Mucosa of descending colon (tissue), 3 donors: ENCODE measurements at regions not wholly inside any gene's neighbourhood (a gene's known extent, or its start where the extent isn't known, plus 50 kb on each side); places are given as distances from the start of the nearest gene placed in this dataset.
A peak's percentile ranks its signal among the peaks of the same experiment; 100 is the strongest.
"Not testable (repeated sequence)": the region's sequence is repeated elsewhere in the genome, so short reads cannot be mapped to it uniquely, and the experiment has no call there.

Experiments used
- ATAC-seq: fragments of 200-7000 bp; cut with Tn5 transposase; one replicate; pipeline ENCODE4 v1.9.1; 2020; ENCODE audit warnings: mild to moderate bottlenecking, moderate library complexity
- DNase-seq, 3 donors: peaks; one replicate each; pipeline ENCODE4 v3.0.0-alpha.2; 2020
- H3K36me3 ChIP-seq: fragments of 200-600 bp; one replicate; pipeline ENCODE4 v1.8.0; 2021; ENCODE audit warnings: low read depth, mild to moderate bottlenecking
- H3K4me1 ChIP-seq: fragments of 200-600 bp; one replicate; pipeline ENCODE4 v1.8.0; 2021; ENCODE audit warnings: low read depth, mild to moderate bottlenecking
- H3K4me3 ChIP-seq: fragments of 200-600 bp; one replicate; pipeline ENCODE4 v1.8.0; 2021; ENCODE audit warnings: mild to moderate bottlenecking
- H3K9me3 ChIP-seq: fragments of 200-600 bp; one replicate; pipeline ENCODE4 v1.8.0; 2021; ENCODE audit warnings: mild to moderate bottlenecking
- CTCF ChIP-seq: fragments of 200-600 bp; IDR thresholded peaks from one replicate; pipeline ENCODE4 v1.8.0; 2022; ENCODE audit warnings: antibody characterized with exemption, mild to moderate bottlenecking
- intact Hi-C, 2 donors: fragments of 100-400 bp; cut with DNase I in 1 of 2; cut with micrococcal nuclease in 1 of 2; formaldehyde crosslinking; loops; one replicate each; pipeline versions ENCODE4 v1.11.0 to v1.11.1; 2022; cut with DNase I, micrococcal nuclease
- donor health status: DM: no; HTN: no; CAD: no; lungs with moderate emphysema.
- donor health status: DM: no; HTN: no; CAD: no.
- donor health status: DM: no; HTN: yes; CAD: no.

- no peak overlapping the region for H3K4me3 ChIP-seq
- DNase-seq = no peak
- no peak for TF ChIP-seq CTCF
- ATAC-seq = no peak
- intact Hi-C loops = no loop called here
- no peaks in the 10 kb centered on the region for H3K36me3 ChIP-seq
- H3K9me3 ChIP-seq = peaks cover 12% of the 10 kb centered on the region
- H3K4me1 ChIP-seq = no peaks in the 10 kb centered on the region
Measured at GRCh38 chr6:74901576-74901975, 304.3 kb downstream of the COL12A1 start.

DNA sequence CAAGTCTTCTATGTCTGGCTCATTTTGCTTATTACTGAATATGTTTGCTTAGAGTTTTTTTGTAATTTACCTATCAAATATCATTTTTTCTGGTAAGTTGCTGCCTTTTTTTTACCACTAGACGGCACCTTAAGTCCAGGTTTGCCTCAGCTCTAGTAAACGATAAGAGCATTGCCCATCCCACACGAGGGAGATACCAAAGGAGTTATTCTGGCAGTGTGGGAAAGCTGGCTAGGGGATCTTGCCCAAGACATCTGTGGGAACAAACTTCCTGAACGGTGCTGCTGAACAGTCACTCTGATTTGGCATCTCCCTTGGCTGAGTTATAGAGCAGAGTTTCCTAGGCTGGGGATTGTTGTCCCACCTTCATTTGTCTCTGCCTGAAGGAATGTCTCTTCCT, 306.4 kb downstream of the COL12A1 start:
- no peak overlapping the region for H3K4me3 ChIP-seq
- TF ChIP-seq CTCF = no peak
- intact Hi-C loops = no loop called here
- H3K9me3 ChIP-seq = peaks cover 12% of the 10 kb centered on the region
- H3K36me3 ChIP-seq = no peaks in the 10 kb centered on the region
- DNase-seq (no peak), ATAC-seq (no peak)
- H3K4me1 ChIP-seq = no peaks in the 10 kb centered on the region

DNA sequence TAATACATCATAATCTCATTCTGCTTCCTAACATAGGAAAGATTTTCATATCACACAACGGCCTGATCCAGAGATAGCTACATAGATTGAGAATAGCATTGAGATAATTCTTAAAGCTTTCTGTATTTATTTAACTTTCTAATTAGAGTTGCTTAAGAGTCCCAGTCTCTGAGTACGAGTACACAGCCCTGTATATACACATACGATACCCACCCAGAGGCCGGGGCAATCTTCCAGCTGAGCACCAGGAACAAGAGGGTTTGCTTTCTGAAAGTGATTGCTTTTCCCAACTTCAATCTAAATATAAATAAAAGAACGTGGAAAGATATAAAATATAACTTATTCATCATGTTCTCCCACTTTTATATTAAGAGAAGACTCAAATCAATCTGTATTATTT, 313.8 kb downstream of the COL12A1 start:
- H3K4me1 ChIP-seq = no peaks in the 10 kb centered on the region
- ATAC-seq = no peak
- H3K4me3 ChIP-seq = no peak overlapping the region
- no peaks in the 10 kb centered on the region for H3K9me3 ChIP-seq
- intact Hi-C loops = no loop called here
- DNase-seq = peak in 1 of 3 donors; percentile 5
- TF ChIP-seq CTCF = no peak
- H3K36me3 ChIP-seq = no peaks in the 10 kb centered on the region

DNA sequence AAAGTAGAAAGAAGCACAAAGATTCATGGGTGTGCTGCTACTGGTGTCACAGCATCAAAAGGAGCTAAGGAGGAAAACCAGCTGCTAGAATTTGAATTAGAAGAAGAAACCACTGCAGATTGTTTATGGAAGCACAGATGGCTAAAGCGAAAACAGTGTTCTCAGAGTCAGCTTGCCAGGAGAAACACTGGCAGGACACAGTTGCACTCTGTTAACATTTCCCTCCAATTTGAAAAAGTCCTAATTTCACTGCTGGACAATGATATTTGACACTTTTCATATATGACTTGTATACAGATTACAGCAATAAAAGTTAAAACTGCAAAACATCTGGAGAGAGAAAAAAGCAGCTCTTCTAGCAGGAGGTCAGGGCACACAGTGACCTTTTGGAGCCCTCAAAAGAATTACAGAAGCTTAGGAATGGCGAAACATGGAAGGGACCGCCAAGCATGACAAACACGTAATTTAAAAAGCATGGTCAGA, 314.5 kb downstream of the COL12A1 start:
- DNase-seq (peak in 1 of 3 donors; percentile 7), ATAC-seq (peak; percentile 21)
- intact Hi-C loops = no loop called here
- Histone ChIP-seq H3K9me3 (no peaks in the 10 kb centered on the region), H3K36me3 (no peaks in the 10 kb centered on the region), H3K4me1 (no peaks in the 10 kb centered on the region), H3K4me3 (no peak overlapping the region)
- TF ChIP-seq CTCF = no peak

DNA sequence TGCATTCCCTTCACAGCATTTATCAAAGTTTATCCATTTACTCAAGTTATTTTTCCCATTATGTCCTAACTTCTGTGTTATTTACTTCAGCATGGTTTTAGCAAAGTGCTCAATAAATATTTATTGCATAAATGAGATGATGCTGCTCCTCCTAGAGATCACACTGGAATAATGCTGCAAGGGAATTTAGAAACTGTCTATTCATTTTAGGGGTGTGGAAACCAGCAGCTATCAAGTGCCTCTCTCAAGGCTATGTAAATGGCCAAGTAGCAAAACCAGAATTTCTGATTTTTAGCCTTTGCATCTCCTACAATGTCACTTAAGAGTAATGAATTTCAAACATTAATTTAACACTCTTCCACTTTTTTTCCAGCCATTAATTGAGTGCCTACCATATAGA, 316.2 kb downstream of the COL12A1 start:
- Histone ChIP-seq H3K4me3 (no peak overlapping the region), H3K36me3 (no peaks in the 10 kb centered on the region), H3K4me1 (no peaks in the 10 kb centered on the region), H3K9me3 (no peaks in the 10 kb centered on the region)
- DNase-seq = no peak
- intact Hi-C loops = no loop called here
- TF ChIP-seq CTCF = no peak
- ATAC-seq = no peak

DNA sequence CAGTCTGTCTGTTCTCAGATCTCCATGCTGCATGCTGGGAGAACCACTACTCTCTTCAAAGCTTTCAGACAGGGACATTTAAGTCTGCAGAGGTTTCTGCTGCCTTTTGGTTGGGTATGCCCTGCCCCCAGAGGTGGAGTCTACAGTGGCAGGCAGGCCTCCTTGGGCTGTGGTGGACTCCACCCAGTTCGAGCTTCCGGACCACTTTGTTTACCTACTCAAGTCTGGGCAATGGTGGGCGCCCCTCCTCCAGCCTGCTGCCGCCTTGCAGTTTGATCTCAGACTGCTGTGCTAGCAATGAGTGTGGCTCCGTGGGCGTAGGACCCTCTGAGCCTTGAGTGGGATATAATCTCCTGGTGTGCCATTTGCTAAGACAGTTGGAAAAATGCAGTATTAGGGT, 317.1 kb downstream of the COL12A1 start:
- H3K4me1 ChIP-seq, H3K4me3 ChIP-seq, H3K9me3 ChIP-seq, ATAC-seq, H3K36me3 ChIP-seq, DNase-seq, intact Hi-C loops: not testable (repeated sequence)
